Gastrocnemius medialis (tissue), 4 donors: ENCODE measurements at regions not wholly inside any gene's neighbourhood (a gene's known extent, or its start where the extent isn't known, plus 50 kb on each side); places are given as distances from the start of the nearest gene placed in this dataset.

Source experiments
- ATAC-seq, 2 donors: fragments of 150-250 bp; one replicate each; pipeline ENCODE4 v1.9.1; 2016
- DNase-seq, 2 donors: peaks; one replicate each; pipeline ENCODE4 v3.0.0-alpha.2; 2019
- H3K27ac ChIP-seq, 4 donors: fragments of 200-600 bp; sonication (generic); 1 replicate in 1 of 4; 2 replicates in 3 of 4; pipeline ENCODE4 v1.5.1; 2016 to 2018; ENCODE audit warnings: mild to moderate bottlenecking in 2 of 4, moderate library complexity in 1 of 4
- H3K27me3 ChIP-seq, 3 donors: fragments of 200-600 bp; sonication (generic) in 2 of 3; 1 replicate in 1 of 3; 2 replicates in 2 of 3; pipeline versions ENCODE4 v1.5.1 to v1.6.0; 2016 to 2019; ENCODE audit warnings: mild to moderate bottlenecking in 1 of 3, moderate library complexity in 1 of 3
- H3K36me3 ChIP-seq, 2 donors: fragments of 200-600 bp; sonication (generic) in 1 of 2; one replicate each; pipeline ENCODE4 v1.5.1; 2017 to 2018
- H3K4me1 ChIP-seq, 2 donors: fragments of 200-600 bp; sonication (generic) in 1 of 2; one replicate each; pipeline ENCODE4 v1.5.1; 2016 to 2017; ENCODE audit warnings: mild to moderate bottlenecking in 2 of 2
- H3K4me3 ChIP-seq, 4 donors: fragments of 200-600 bp; sonication (generic) in 3 of 4; 1 replicate in 1 of 4; 2 replicates in 3 of 4; pipeline ENCODE4 v1.5.1; 2016 to 2019; ENCODE audit warnings: mild to moderate bottlenecking in 2 of 4
- H3K9me3 ChIP-seq, 3 donors: fragments of 200-600 bp; sonication (generic) in 2 of 3; 1 replicate in 1 of 3; 2 replicates in 2 of 3; pipeline ENCODE4 v1.5.1; 2016 to 2019
- CTCF ChIP-seq, 5 experiments: fragments of 450-650 bp in 3 of 5; fragments of 200-600 bp in 2 of 5; sonication (generic) in 2 of 5; IDR thresholded peaks in 4 of 5; conservative IDR thresholded peaks in 1 of 5; 1 replicate in 4 of 5; 2 replicates in 1 of 5; pipeline ENCODE4 v1.5.1; 2016 to 2019; ENCODE audit warnings: antibody characterized with exemption in 5 of 5, mild to moderate bottlenecking in 3 of 5, moderate library complexity in 3 of 5
- POLR2A ChIP-seq, 2 donors: fragments of 450-650 bp; IDR thresholded peaks; one replicate each; pipeline ENCODE4 v1.6.1; 2017; ENCODE audit warnings: antibody characterized with exemption in 2 of 2, mild to moderate bottlenecking in 2 of 2, moderate library complexity in 2 of 2
- in situ Hi-C, 4 donors: fragments of 200-750 bp; cut with MboI; loops; one replicate each; pipeline versions ENCODE4 v1.15.0 to v1.8.0; 2017; ENCODE audit warnings: low sequenced_read_pairs in 4 of 4
- intact Hi-C: fragments of 100-400 bp; cut with DNase I; formaldehyde crosslinking; loops from one replicate; pipeline ENCODE4 v1.15.1; 2023; ENCODE audit warnings: low total_unique reads

DNA sequence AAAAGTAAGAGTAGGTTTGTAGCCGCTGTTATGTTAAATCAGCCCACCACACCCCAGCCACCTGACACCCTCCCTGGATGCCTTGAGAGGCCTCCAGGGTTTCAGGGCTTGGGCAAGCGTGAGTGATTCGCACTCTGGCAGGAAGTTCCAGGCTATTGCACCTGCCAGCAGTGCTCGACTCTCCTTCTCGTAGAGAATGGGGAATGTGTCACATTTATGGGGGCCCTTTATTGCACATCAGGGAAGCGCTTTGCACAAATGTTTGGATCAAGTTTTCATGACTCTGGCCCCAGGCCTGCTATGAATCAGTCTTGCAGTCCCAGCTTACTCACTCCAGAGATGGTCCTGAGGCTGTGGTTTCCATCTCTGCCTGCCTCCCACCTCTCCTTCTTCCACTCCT lies 66.1 kb upstream of the ADRA1B start:
- in situ Hi-C loops (no loop called here), intact Hi-C loops (no loop called here)
- Histone ChIP-seq H3K27ac (peak overlapping the region; percentile 62 to 91 (median 82)), H3K27me3 (no peaks in the 10 kb centered on the region), H3K4me3 (no peak overlapping the region), H3K4me1 (peaks cover 0 to 23% of the 10 kb centered on the region in 2 donors), H3K36me3 (no peaks in the 10 kb centered on the region), H3K9me3 (no peaks in the 10 kb centered on the region)
- ATAC-seq (peak; percentile 85 to 91), DNase-seq (peak; percentile 77 to 87)
- TF ChIP-seq CTCF (IDR thresholded peaks at IDR 0.05 in 4 of 5, conservative IDR thresholded peaks at IDR 0.05 in 1 of 5) (no peak), POLR2A (IDR thresholded peaks at IDR 0.05) (no peak)

- DNase-seq (no peak), ATAC-seq (no peak)
- intact Hi-C loops, result no loop called here
- Histone ChIP-seq H3K27me3 (no peaks in the 10 kb centered on the region), H3K4me1 (peaks cover 0 to 23% of the 10 kb centered on the region in 2 donors), H3K9me3 (no peaks in the 10 kb centered on the region), H3K4me3 (no peak overlapping the region), H3K27ac (peak overlapping the region in 2 of 4 donors; percentile 80 to 91), H3K36me3 (no peaks in the 10 kb centered on the region)
- in situ Hi-C loops, result no loop called here
- no peak for TF ChIP-seq CTCF (IDR thresholded peaks at IDR 0.05 in 4 of 5, conservative IDR thresholded peaks at IDR 0.05 in 1 of 5)
- TF ChIP-seq POLR2A (IDR thresholded peaks at IDR 0.05), result no peak
Measured at GRCh38 chr5:159851053-159851452, 65.2 kb upstream of the ADRA1B start.

- TF ChIP-seq POLR2A (IDR thresholded peaks at IDR 0.05) (no peak), CTCF (IDR thresholded peaks at IDR 0.05 in 4 of 5, conservative IDR thresholded peaks at IDR 0.05 in 1 of 5) (no peak)
- DNase-seq, result no peak
- ATAC-seq, result no peak
- H3K27ac ChIP-seq, result peak overlapping the region in 2 of 4 donors; percentile 9 to 38
- no peak overlapping the region for H3K4me3 ChIP-seq
- in situ Hi-C loops (no loop called here), intact Hi-C loops (no loop called here)
- H3K36me3 ChIP-seq, result no peaks in the 10 kb centered on the region
- peaks cover 0 to 12% of the 10 kb centered on the region in 2 donors for H3K4me1 ChIP-seq
- H3K27me3 ChIP-seq, result no peaks in the 10 kb centered on the region
- no peaks in the 10 kb centered on the region for H3K9me3 ChIP-seq
Measured at GRCh38 chr5:159854916-159855315, 61.4 kb upstream of the ADRA1B start.

- no peaks in the 10 kb centered on the region for H3K9me3 ChIP-seq
- DNase-seq (peak; percentile 57 to 75), ATAC-seq (peak; percentile 89 to 91)
- H3K4me1 ChIP-seq, result peaks cover 0 to 5% of the 10 kb centered on the region in 2 donors
- H3K27ac ChIP-seq, result peak overlapping the region; percentile 21 to 48 (median 40)
- no peaks in the 10 kb centered on the region for H3K27me3 ChIP-seq
- no peaks in the 10 kb centered on the region for H3K36me3 ChIP-seq
- no peak overlapping the region for H3K4me3 ChIP-seq
- intact Hi-C loops (no loop called here), in situ Hi-C loops (no loop called here)
- TF ChIP-seq CTCF (IDR thresholded peaks at IDR 0.05 in 4 of 5, conservative IDR thresholded peaks at IDR 0.05 in 1 of 5), result no peak
- no peak for TF ChIP-seq POLR2A (IDR thresholded peaks at IDR 0.05)
Measured at GRCh38 chr5:159855476-159856191, 60.6 kb upstream of the ADRA1B start.
